HG03039 (cell line): ENCODE measurements at regions not wholly inside any gene's neighbourhood (a gene's known extent, or its start where the extent isn't known, plus 50 kb on each side); places are given as distances from the start of the nearest gene placed in this dataset.
"Not testable (repeated sequence)": the region's sequence is repeated elsewhere in the genome, so short reads cannot be mapped to it uniquely, and the experiment has no call there.

ENCODE experiments used
- ATAC-seq: cut with Tn5 transposase; IDR thresholded peaks from one replicate; pipeline ENCODE4 v1.9.1; 2021; ENCODE audit warnings: mild to moderate bottlenecking, moderate library complexity; ENCODE audit not compliant: unreplicated experiment

DNA sequence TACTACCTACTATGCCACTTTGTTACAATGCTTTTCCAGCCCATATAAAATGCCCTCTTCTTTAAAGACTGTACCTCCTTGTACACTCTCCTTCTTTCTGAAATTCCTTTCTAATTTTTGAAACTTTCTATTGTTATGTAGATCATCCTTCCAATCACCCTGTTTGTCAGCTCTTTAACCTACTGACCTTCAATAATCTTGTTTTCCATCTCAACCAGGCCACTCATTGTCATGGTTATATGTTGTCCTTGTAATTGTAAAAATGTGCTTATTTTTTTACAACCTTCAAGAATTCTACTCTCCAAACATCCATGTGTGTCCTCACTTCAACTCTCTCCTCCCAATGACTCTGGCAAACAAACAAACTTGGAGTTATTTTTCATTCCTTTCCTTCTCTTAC, 1172.6 kb upstream of the CELF2 start:
- no peak for ATAC-seq

DNA sequence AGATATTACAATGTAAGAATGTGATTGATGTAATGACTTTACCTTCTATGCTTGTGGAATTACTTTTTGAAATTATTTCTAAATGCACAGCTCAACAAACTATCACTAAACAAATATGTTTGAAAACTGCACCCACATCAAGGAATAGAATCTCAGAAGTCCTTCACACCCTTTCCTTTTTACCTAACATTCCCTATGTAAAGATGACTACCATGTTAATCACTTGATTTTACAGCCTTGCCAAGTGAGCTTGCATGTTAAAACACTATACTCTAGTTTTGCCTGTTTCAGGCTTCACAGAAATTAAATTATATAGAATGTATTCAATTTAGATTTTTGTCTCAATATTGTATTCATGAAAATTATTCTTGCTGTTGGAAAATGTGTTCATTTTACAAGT, 1169.4 kb upstream of the CELF2 start:
- ATAC-seq, result no peak

DNA sequence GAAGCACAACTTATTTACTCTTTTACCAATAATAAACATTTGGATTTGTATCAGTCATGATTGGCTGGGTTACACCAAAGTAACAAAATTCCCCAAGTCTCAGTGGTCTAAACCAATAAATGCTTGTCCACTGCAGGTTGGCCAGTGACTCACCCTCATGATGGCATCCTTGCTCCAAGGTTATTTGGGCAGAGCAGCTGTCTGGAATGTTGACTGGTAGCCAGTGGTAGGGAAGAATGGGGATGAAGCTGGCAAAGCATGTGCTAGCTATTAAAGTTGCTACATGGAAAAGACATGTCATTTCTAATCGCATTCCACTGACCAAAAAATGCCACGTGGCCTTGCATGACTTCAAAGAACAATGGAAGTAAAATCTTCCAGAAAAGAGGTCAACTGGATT, 1168.7 kb upstream of the CELF2 start:
- no peak for ATAC-seq

DNA sequence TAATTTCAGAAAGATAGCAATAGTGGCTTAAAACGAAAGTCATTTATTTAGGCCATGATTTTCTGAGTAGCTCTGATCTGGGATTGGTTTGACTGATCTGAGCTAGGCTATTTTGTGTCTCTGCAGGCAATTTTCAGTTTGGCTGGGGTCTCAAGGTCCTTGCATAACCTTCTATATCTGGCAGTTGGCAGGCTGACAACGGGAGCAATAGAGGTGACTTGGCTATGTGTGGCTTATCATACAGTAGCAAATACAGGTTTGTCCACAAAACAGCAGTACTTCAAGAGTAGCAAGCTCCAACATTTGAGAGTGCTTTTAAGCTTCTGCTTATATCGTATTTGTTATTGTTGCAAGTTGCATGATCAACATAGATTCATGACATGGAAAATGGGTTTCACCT, 1167.3 kb upstream of the CELF2 start:
- no peak for ATAC-seq

DNA sequence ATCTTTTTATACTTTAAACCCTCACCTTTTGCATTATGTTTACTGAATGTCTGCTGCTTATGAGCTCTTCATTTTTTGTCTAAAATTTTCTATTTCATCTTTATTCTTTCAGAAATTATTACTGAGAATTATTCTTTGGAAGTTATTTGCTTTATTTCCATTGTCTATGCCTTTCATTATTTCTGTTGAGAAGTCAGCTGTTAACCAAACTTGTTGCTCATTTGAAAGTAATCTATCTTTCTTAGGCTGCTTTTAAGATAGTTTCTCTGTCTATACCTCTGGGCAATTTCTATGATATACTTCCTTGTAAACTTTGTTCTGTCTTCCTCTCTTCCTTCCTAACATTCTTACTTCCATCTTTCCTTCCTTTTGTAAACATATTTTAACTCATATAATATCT, 1165.9 kb upstream of the CELF2 start:
- ATAC-seq, result no peak

DNA sequence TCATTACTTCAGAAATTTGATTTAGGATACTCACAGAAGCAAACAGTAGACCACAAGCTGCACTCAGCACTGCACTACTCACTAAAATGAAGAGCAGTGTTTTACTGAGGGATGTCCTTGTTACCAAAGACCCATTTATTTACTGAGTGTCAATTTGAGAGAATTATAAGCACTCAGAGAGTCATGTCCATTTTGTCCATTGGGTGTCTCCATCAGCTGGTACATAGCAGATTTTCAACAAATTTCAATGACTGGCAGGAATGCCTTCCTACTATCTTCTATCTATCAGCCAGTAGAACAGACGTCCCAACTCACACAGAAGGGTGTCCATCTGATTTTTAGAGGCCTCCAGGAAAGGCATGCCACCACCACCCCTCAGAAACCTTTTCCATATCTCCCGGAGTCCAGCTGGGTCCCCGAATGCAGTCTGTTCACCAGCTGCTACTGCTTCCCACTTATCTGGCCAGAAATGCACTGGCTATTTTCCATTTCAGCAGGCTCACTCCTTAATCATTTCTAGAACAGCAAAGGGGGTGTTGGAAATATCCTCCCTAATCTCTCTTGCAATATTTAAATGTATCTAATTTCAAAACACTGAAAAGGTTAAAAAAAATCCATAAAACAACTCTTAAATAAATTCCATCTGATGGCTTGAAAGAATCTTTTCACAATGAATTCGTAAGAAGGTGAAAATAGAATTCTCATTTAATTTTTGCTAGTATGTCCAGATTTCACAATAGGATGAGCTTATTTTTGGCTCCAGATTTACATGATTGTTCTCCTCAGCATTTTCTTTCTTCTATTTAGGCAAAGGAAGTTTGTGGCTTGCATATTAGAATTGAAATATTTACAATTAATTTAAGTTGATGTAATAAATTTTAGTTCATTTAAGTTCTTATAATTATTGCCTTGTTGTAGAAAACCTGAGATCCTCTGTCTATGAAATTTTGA, 1164.0 kb upstream of the CELF2 start:
- ATAC-seq, result no peak

DNA sequence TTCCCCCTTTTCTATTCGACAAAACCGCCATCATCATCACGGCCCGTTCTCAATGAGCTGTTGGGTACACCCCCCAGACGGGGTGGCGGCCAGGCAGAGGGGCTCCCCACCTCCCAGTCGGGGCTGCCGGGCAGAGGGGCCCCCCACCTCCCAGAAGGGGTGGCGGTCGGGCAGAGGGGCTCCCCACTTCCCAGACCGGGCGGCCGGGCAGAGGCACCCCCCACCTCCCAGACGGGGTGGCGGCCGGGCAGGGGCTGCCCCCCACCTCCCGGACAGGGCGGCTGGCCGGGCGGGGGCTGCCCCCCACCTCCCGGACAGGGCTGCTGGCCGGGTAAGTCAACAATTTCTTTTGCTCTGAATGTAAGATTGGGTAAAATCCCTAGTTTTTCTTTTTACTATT, 1162.2 kb upstream of the CELF2 start:
- not testable (repeated sequence) for ATAC-seq

DNA sequence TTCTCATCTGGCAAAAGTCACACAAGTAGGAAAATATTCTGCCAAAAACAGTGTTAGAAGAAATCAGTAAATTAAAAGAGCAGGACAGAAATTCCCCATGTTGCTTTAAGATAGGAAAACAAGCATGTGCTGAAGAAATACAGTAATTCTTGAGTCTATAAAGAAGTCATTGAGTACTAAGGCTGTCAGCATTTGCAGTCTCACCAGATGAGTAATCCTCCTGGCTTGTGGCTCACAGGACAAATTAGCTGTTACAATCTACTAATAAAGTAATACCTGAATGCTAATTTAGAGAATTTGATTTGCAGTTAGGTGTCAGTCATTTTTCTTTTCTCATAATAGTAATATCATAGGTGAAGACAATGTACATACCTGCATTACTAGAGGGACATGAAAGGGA, 1158.9 kb upstream of the CELF2 start:
- no peak for ATAC-seq

DNA sequence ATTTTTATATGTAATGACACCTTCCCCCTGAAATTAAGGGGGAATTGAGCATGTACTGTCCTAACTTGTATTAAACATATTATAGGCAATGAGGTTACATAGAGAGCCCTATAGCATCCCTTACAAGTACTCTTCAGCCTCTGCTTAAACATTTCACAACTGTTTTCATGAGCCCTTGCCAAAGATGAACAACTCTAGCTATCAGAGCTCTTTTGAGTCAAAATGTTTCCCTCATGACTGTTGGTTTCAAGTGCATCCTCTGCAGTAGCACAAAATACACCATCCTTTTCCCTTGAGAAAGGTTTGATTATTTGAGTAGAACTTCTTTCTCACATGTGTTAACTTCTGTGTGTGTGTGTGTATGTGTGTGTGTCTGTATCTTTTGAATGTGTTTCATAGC, 1157.6 kb upstream of the CELF2 start:
- no peak for ATAC-seq

DNA sequence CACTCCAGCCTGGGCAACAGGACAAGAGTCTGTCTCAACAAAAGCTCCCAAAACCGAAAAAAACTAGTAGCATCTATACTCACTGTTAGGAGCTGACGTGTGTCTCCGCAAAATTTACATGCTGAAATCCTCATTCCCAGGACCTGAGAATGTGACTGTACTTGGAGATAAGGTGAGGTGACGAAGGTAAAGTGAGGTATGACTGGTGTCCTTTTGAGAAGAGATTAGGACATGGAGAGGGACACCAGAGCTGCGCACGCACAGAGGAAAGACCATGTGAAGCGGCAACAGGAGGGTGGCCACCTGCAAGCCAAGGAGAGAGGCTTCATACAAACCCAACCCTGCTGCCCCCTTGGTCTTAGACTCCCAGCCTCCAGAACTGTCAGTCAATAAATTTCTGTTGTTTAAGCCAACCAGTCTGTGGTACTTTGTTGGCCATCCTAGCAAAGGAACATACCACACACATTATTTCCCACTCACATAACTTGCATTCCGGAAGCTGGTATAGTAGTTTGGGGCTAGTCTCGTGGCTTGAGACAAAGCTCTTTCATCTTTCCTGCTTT, 1154.0 kb upstream of the CELF2 start:
- ATAC-seq, result no peak

DNA sequence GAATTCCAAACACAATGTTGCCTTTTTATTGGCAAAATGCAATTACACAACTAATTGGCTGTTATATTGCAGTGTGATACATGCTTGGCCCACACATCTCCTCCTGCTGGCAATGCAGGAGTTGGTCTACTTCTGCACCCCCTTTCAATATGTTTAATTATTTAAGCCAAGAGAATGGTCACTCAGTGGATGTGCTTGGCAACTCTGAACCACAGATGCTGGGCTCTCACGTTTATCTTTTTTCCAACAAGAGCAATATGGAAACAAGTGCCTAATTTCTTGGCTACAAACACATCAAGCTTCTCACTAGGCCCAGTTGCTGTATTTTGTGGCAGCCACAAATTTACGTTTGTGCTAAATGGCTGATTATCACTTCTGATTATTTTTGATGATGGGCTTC, 1149.2 kb upstream of the CELF2 start:
- no peak for ATAC-seq

DNA sequence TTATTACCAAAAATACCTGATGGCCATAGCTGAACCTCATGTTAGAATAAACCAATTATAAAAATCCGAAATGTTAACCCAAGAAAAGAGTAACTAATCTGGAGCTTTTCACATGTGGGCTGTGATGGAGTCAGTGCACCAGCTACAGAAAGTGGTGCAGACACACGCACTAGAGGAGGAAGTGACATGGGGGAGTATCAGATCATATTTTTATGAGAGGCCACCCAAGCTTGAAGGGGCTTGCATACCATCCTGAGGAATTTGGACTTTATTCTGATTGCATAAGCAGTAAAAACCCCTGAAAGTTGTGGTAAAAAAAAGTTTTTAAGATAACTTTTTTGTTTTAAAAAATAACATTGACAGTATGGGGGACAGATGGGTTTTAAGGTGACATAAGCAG, 1148.5 kb upstream of the CELF2 start:
- ATAC-seq, result no peak

DNA sequence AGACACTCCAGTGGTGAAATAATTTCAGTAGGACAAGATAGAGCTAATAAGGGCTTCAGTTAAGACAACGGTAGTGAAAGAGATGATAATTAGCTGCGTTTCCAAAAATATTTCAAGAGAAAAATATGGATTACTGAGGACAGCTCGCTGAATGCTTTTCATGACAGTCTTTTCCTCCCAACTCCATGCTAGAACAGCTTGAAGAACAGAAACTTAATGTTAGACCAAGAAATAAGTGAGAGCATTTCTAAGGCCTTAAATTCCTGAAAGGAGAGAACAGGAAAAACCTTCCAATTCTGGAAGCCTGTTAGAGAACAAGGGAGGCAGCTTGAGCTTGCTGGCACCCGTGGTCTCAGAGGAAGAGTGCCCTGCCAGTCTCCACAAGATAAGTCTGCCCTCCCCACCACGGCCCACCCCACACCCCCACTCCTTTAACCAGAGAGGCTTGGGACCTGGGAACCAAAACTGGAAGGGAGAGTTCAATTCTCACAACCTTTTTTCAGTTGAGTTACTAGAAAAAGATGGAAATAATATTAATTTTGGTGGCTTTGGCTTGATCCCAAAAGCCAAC, 1148.0 kb upstream of the CELF2 start:
- ATAC-seq, result no peak

DNA sequence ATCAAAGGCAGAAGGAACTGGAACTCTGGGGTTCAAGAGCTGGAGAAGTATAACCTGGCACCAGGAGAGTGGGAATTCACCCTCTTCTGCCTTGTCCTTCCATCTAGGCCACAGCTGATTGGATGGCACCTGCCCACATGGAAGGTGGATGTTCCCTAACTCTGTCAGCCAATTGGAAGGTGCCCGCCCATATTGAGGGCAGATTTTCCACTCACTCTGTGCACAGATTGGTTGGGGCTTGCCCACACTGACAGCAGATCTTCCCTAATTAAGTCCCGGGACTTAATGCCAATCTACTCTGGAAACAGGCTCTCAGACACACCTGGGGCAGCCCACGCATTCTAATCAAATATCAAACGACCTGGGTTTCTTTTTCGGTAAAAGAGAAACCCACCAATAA, 1142.3 kb upstream of the CELF2 start:
- no peak for ATAC-seq

DNA sequence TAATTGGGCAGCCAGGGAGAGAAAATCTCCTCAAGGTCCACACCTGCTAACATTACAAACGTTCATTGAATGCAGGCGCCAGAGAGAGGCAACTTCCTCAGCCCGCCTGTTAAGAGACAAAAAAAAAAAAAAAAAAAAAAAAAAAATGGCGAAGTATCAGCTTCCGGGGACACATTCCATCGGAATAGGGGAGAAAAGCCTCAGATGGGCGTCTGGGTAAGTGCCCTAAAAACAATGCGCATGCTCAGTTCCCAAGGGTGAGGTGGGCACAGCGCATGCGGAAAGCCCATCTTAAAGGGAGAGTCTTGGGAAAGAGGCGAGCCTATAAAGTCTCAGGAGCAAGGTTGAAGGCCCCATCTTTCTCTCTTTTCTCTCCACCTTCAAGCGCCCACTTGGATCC, 1139.7 kb upstream of the CELF2 start:
- no peak for ATAC-seq

DNA sequence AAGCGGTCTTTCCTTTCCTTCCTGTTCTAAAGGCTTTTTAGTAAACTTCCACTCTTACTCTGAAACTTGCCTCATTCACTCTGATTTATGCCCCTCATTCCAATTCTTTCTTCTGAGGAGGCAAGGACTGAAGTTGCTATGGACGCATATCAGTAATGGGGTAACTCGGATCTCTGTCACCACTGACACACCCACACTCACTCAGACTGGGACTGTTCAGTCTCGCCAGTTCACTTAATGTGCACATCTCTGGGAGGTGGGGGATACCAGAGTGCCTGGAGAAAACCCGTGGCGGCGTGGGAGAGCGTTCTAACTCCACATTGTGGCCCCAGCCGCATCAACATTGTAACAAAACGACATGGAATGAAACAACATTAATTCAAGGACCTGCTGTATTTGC, 1139.3 kb upstream of the CELF2 start:
- ATAC-seq, result no peak

DNA sequence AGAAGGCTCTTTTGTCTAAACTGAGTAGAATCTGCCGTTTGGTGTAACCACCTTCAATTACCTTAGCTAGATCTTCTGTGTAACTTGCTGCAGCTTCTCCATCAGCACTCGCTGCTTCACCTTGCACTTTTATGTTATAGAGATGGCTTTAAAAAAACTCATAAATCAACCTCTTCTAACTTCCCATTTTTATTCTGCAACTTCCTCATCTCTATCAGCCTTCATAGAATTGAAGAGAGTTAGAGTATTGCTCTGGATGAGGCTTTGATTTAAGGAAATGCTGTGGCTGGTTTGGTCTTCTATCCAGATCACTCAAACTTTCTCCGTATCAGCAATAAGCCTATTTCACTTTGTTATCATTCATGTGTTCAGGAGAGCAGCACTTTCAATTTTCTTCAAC, 1131.9 kb upstream of the CELF2 start:
- no peak for ATAC-seq

DNA sequence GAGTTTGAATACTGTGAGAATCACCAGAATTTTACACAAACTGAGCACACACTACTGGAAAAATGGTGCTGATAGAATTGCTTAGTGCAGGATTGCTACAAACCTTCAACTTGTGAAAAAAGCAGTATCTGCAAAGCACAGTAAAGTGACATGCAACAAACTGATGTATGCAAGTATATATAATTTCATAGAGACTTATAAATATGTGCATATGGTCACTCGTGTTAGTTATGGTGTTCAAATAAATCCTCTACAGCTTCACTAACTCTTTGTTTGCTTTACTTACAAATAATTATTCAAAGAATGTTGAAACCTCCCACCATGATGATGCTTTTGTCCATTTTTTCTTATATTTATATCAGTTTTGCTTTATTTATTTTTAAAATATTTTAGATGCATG, 1130.9 kb upstream of the CELF2 start:
- ATAC-seq, result no peak

DNA sequence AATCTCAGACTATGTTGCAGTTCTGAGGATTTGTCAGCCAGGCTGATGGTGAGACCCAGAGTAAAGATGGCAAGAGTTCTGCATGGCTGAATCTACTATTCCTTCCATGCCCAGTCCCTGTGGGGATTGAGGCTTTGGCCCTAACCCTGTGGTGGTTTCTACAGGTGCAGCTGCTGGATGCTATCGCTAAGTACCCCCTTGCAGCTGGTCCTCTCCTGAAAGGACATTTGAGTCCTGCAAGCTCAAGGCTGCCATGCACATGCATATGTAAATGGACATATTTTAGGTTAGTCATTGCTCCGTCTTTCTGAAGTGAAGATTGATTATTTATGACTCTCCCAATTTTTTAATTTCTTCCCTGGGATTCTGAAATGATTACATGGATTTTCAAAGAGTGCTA, 1122.2 kb upstream of the CELF2 start:
- ATAC-seq, result no peak

DNA sequence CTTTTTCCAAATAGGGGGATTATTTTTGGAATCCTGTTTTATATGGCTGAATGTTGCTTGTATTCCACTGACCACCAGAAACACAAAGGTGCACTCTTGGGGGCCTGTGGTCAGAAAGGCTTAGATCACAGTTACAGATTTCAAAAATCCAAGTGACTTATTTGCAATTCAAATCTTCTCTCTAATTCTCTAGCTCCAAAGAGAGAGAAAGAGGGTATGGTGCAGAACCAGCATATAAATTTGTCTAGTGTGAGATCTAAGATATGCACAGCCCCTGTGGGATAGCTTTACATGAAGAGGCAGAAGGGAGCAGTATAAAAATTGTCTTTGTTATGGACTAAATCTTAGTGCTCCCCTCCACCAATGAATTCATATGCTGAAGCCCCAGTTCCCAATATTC, 1121.7 kb upstream of the CELF2 start:
- no peak for ATAC-seq

DNA sequence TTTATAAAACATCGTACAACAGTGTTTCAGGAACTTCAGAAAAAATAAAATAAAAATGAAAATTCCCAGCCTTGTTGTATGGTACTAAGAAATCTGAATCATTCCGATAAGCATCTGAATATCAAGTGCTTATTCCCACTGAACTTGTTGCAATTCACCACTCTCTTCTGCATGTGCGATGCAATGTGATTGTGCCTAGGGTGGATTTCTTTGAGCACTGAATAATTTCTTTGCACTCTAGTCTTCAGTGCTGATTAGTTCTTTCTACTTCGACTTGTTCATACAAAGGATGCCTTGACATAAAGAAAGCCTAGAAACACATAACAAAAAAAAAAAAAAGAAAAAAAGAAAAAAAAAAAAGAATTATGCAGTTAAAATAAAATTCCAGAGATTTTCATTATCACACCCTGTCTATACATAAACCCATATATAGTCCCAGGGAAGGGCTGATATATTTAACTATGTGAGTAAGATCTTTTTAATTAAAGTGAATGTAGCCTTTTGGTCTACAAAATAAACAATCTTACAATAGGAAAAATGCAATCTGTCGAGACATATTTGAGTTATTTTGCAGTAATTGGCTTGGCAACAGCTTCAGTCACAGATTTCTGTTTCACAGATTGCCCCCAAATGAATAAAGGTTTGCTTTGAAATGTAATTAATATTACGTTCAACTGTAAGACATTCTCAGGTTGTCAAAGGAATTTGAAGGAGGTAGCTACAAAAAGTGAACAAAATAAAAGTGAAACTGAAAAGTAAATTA, 1118.9 kb upstream of the CELF2 start:
- ATAC-seq, result no peak

DNA sequence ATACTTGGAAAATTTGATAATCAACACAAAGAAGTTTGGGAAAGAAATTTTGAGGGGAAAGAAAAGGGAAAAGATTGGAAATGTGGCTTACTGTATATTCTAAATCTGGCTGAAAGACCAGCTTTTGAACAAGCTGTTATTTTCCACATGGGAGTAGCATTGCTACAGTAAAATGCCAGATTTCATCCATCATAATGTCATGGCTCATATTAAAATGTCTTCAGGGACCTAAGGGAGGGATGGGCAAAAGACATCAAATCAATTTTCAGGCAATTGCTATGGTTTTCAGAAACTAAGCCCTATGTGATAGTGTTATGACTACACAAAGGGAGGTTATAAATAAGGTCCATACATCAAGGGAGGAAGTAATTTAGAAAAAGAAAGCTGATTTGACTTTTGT, 1116.9 kb upstream of the CELF2 start:
- ATAC-seq, result no peak
